ENCODE measurements at regions not wholly inside any gene's neighbourhood (a gene's known extent, or its start where the extent isn't known, plus 50 kb on each side); places are given as distances from the start of the nearest gene placed in this dataset.

DNA sequence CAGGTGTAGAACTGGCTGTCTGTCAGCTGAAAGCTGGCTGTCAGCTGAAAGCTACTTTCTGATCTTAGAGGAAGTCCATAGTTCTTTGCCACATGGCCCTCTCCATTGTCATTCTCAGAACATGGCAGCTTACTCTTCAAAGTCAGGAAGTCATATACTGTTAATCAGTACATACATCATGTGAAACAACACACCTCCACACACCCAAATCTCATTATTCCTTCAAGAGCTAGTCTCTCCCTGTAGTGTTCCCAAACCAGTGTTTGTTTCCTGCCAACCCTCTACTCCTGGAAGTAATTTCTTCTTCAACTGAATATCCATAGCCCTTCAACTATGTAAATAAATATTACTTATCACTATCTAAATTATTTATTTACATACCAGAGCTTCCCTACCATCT, 58.9 kb downstream of the OR5AK2 start:
- TF ChIP-seq RAD21 (IDR thresholded peaks at IDR 0.05; ENCODE audit: low read depth) (no peak), NFIC (IDR thresholded peaks at IDR 0.05) (no peak), TEAD4 (IDR thresholded peaks at IDR 0.05) (no peak)

- no peak for TF ChIP-seq TCF12 (IDR thresholded peaks at IDR 0.05; ENCODE audit: low read depth)
- TF ChIP-seq ZBTB7A (IDR thresholded peaks at IDR 0.05; ENCODE audit: low read depth): no peak
- no peak for TF ChIP-seq RAD21 (IDR thresholded peaks at IDR 0.05; ENCODE audit: low read depth)
- TF ChIP-seq NFIC (IDR thresholded peaks at IDR 0.05): no peak
- no peak for TF ChIP-seq CREB1 (IDR thresholded peaks at IDR 0.05; ENCODE audit: low read depth)
- TF ChIP-seq, protein P1, sequence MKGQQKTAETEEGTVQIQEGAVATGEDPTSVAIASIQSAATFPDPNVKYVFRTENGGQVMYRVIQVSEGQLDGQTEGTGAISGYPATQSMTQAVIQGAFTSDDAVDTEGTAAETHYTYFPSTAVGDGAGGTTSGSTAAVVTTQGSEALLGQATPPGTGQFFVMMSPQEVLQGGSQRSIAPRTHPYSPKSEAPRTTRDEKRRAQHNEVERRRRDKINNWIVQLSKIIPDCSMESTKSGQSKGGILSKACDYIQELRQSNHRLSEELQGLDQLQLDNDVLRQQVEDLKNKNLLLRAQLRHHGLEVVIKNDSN (IDR thresholded peaks at IDR 0.05): no peak
- TF ChIP-seq, protein P2, sequence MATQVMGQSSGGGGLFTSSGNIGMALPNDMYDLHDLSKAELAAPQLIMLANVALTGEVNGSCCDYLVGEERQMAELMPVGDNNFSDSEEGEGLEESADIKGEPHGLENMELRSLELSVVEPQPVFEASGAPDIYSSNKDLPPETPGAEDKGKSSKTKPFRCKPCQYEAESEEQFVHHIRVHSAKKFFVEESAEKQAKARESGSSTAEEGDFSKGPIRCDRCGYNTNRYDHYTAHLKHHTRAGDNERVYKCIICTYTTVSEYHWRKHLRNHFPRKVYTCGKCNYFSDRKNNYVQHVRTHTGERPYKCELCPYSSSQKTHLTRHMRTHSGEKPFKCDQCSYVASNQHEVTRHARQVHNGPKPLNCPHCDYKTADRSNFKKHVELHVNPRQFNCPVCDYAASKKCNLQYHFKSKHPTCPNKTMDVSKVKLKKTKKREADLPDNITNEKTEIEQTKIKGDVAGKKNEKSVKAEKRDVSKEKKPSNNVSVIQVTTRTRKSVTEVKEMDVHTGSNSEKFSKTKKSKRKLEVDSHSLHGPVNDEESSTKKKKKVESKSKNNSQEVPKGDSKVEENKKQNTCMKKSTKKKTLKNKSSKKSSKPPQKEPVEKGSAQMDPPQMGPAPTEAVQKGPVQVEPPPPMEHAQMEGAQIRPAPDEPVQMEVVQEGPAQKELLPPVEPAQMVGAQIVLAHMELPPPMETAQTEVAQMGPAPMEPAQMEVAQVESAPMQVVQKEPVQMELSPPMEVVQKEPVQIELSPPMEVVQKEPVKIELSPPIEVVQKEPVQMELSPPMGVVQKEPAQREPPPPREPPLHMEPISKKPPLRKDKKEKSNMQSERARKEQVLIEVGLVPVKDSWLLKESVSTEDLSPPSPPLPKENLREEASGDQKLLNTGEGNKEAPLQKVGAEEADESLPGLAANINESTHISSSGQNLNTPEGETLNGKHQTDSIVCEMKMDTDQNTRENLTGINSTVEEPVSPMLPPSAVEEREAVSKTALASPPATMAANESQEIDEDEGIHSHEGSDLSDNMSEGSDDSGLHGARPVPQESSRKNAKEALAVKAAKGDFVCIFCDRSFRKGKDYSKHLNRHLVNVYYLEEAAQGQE (IDR thresholded peaks at IDR 0.05; ENCODE audit: low read depth): no peak
- no peak for TF ChIP-seq FOXM1 (IDR thresholded peaks at IDR 0.05; ENCODE audit: borderline replicate concordance, low read depth)
- no peak for TF ChIP-seq TAF1 (IDR thresholded peaks at IDR 0.05; ENCODE audit: low read depth)
- no peak for TF ChIP-seq MAX (IDR thresholded peaks at IDR 0.05)
- TF ChIP-seq CEBPB (IDR thresholded peaks at IDR 0.05): no peak
- no peak for TF ChIP-seq EP300 (IDR thresholded peaks at IDR 0.05; ENCODE audit: borderline replicate concordance)
- TF ChIP-seq YY1 (IDR thresholded peaks at IDR 0.05; ENCODE audit: low read depth): no peak
- no peak for TF ChIP-seq EGR1 (IDR thresholded peaks at IDR 0.05)
- no peak for TF ChIP-seq TEAD4 (IDR thresholded peaks at IDR 0.05)
These were observed 61.0 kb downstream of the OR5AK2 start for GRCh38 chr11:57049749-57050148.

- TF ChIP-seq CEBPB (IDR thresholded peaks at IDR 0.05) (no peak), TAF1 (IDR thresholded peaks at IDR 0.05; ENCODE audit: low read depth) (no peak), TCF12 (IDR thresholded peaks at IDR 0.05; ENCODE audit: low read depth) (no peak), MAX (IDR thresholded peaks at IDR 0.05) (no peak), EGR1 (IDR thresholded peaks at IDR 0.05) (no peak), RAD21 (IDR thresholded peaks at IDR 0.05; ENCODE audit: low read depth) (no peak), CREB1 (IDR thresholded peaks at IDR 0.05; ENCODE audit: low read depth) (no peak), EP300 (IDR thresholded peaks at IDR 0.05; ENCODE audit: borderline replicate concordance) (no peak), FOXM1 (IDR thresholded peaks at IDR 0.05; ENCODE audit: borderline replicate concordance, low read depth) (no peak), TEAD4 (IDR thresholded peaks at IDR 0.05) (no peak), NFIC (IDR thresholded peaks at IDR 0.05) (no peak), YY1 (IDR thresholded peaks at IDR 0.05; ENCODE audit: low read depth) (no peak), ZBTB7A (IDR thresholded peaks at IDR 0.05; ENCODE audit: low read depth) (no peak)
- TF ChIP-seq, protein P1 (IDR thresholded peaks at IDR 0.05): no peak
- TF ChIP-seq, protein P2 (IDR thresholded peaks at IDR 0.05; ENCODE audit: low read depth): no peak
These were observed 66.1 kb downstream of the OR5AK2 start for GRCh38 chr11:57054817-57055216.

DNA sequence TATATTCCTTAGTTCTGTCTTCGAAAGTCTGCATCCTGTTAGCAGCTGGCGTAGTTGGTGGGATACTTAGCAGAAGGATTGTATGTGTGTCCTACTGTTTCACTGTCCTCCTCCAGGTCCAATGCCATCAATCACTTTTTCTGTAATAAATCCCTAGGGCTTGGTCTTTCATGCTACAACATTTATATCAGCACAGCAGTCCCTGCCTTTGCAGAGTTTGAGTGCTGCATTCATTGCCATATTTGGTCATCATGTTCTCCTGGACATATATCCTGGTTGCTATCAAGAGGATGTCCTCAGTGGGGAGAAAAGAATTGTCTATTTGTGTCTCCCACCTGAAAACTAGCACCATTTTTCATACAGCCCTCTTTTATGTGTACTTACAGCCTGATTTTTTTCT, 67.0 kb downstream of the OR5AK2 start:
- TF ChIP-seq ZBTB7A (IDR thresholded peaks at IDR 0.05; ENCODE audit: low read depth) (no peak), FOXM1 (IDR thresholded peaks at IDR 0.05; ENCODE audit: borderline replicate concordance, low read depth) (no peak), MAX (IDR thresholded peaks at IDR 0.05) (no peak), TAF1 (IDR thresholded peaks at IDR 0.05; ENCODE audit: low read depth) (no peak), TEAD4 (IDR thresholded peaks at IDR 0.05) (no peak), EGR1 (IDR thresholded peaks at IDR 0.05) (no peak), NFIC (IDR thresholded peaks at IDR 0.05) (no peak), EP300 (IDR thresholded peaks at IDR 0.05; ENCODE audit: borderline replicate concordance) (no peak), CEBPB (IDR thresholded peaks at IDR 0.05) (no peak), CREB1 (IDR thresholded peaks at IDR 0.05; ENCODE audit: low read depth) (no peak), RAD21 (IDR thresholded peaks at IDR 0.05; ENCODE audit: low read depth) (no peak), TCF12 (IDR thresholded peaks at IDR 0.05; ENCODE audit: low read depth) (no peak)
- TF ChIP-seq, protein P2 (IDR thresholded peaks at IDR 0.05; ENCODE audit: low read depth): no peak
- TF ChIP-seq, protein P1 (IDR thresholded peaks at IDR 0.05): no peak

Data from Ishikawa (cell line).